ENCODE measurements at regions not wholly inside any gene's neighbourhood (a gene's known extent, or its start where the extent isn't known, plus 50 kb on each side); places are given as distances from the start of the nearest gene placed in this dataset.

DNA sequence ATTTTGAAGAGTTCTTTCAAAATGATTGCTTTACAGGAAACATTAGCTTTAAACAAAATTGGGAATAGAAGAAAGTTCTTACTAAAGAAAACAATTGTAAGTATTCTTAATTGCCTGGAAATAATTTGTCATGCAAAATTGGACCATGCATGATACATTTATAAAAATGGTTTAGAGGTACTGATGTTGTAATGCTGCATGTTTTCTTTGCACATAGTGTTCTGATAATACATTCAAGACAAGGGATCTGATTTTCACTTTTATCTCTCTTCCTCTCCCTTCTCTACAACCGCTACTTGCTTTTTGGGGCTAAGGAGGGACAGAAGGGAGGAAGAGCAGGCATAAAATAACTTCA, 211.6 kb upstream of the MPDZ start:
- Histone ChIP-seq H3K9me3 (ENCODE audit: control insufficient read depth, insufficient read depth, low read length) (no peaks in the 10 kb centered on the region), H3K4me1 (ENCODE audit: control insufficient read depth, insufficient read depth, low read length) (peaks cover 49% of the 10 kb centered on the region), H3K4me3 (ENCODE audit: low read depth, low read length) (0 out of 2 replicates have a peak overlapping the region, but pooled peaks have one; percentile 12), H3K27ac (ENCODE audit: low read depth, low read length) (peak overlapping the region; percentile 98), H3K36me3 (ENCODE audit: control insufficient read depth, insufficient read depth, low read length) (no peaks in the 10 kb centered on the region), H3K9ac (ENCODE audit: low read depth, low read length) (0 out of 2 replicates have a peak overlapping the region, but pooled peaks have one; percentile 13), H3K27me3 (ENCODE audit: control insufficient read depth, insufficient read depth, low read length) (no peaks in the 10 kb centered on the region)

DNA sequence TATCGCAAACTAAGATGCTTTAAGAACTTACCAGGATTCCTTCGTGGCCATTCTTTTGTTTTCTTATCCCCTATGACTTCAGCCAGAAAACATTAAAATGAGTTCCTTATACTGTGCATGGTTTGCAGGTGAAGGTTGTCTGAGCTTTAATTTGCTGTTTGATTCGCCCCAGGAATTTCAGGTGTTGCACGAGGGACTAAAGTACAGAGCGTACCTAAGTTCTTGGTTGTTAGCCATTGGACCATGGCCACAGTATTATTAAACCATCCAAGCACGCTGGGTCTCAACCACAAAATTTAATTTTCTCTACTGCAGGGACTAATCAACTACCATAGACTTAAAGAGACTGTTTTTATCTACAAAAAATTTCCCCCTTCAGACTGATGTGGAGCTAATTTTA, 208.4 kb upstream of the MPDZ start:
- Histone ChIP-seq H3K9me3 (ENCODE audit: control insufficient read depth, insufficient read depth, low read length) (no peaks in the 10 kb centered on the region), H3K4me3 (ENCODE audit: low read depth, low read length) (no peak overlapping the region), H3K9ac (ENCODE audit: low read depth, low read length) (no peak overlapping the region), H3K4me1 (ENCODE audit: control insufficient read depth, insufficient read depth, low read length) (peaks cover 32% of the 10 kb centered on the region), H3K27ac (ENCODE audit: low read depth, low read length) (no peak overlapping the region), H3K36me3 (ENCODE audit: control insufficient read depth, insufficient read depth, low read length) (no peaks in the 10 kb centered on the region), H3K27me3 (ENCODE audit: control insufficient read depth, insufficient read depth, low read length) (no peaks in the 10 kb centered on the region)

DNA sequence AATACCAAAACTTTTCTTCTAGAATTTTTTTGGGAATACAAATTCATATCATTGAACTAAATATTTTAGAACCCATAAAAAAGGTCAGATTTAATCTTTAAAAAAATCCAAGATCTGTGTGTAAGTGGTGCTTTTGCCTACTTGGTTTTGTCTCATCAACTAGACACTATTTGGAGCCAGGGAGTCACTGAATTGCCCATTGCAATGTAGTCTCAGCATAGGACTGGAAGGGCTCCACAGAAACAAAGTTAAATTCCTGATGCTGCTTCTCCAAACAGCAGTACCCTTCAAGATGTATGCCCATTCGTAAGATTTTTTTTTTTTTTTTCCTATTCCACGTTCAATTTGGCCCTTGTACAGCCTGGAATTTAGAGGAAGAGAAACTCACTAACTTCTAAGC, 208.0 kb upstream of the MPDZ start:
- Histone ChIP-seq H3K27me3 (ENCODE audit: control insufficient read depth, insufficient read depth, low read length) (no peaks in the 10 kb centered on the region), H3K27ac (ENCODE audit: low read depth, low read length) (no peak overlapping the region), H3K36me3 (ENCODE audit: control insufficient read depth, insufficient read depth, low read length) (no peaks in the 10 kb centered on the region), H3K4me3 (ENCODE audit: low read depth, low read length) (no peak overlapping the region), H3K9me3 (ENCODE audit: control insufficient read depth, insufficient read depth, low read length) (no peaks in the 10 kb centered on the region), H3K4me1 (ENCODE audit: control insufficient read depth, insufficient read depth, low read length) (peaks cover 28% of the 10 kb centered on the region), H3K9ac (ENCODE audit: low read depth, low read length) (no peak overlapping the region)

DNA sequence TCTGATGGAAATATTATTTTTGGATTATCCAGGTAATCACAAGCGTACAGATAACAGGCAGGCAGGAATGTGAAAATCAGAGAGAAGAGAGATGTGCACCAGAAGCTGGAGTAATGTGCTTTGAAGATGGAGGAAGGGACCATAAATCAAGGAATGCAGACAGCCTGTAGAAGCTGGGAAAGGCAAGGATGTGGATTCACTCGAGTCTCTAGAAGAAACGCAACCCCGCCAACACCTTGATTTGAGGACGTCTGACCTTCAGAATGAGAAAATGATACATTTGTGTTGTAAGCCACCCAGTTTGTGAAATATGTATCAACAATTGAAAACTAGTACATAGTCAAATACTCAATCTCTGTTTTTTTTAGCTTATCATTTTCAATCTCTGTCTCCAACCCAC, 207.6 kb upstream of the MPDZ start:
- Histone ChIP-seq H3K9me3 (ENCODE audit: control insufficient read depth, insufficient read depth, low read length) (no peaks in the 10 kb centered on the region), H3K9ac (ENCODE audit: low read depth, low read length) (no peak overlapping the region), H3K36me3 (ENCODE audit: control insufficient read depth, insufficient read depth, low read length) (no peaks in the 10 kb centered on the region), H3K27ac (ENCODE audit: low read depth, low read length) (no peak overlapping the region), H3K4me1 (ENCODE audit: control insufficient read depth, insufficient read depth, low read length) (peaks cover 23% of the 10 kb centered on the region), H3K27me3 (ENCODE audit: control insufficient read depth, insufficient read depth, low read length) (no peaks in the 10 kb centered on the region), H3K4me3 (ENCODE audit: low read depth, low read length) (no peak overlapping the region)

DNA sequence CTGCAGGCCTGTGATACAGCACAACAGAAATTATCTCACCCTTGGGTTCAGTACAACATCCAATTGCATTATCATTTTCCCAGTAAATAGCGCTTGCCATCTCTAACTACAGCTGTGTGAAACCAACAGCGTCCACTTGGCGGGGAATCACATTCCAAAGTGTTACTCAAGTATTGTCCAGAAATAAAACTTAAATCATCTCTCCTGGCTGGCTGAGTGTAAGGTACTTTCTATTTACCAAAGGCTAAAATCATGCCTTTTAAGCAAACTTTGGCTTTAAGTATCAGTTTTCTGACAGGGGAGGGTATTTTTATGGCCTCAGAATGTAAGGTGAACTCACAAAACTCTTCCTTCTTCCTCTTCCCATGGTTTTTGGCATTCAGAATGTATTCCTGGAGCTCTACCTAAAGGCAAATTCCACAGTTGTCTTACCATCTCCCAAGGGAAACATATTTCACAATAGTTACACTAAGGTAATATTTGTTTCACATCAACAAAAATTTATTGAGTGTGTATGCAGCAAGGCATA, 205.6 kb upstream of the MPDZ start:
- Histone ChIP-seq H3K27me3 (ENCODE audit: control insufficient read depth, insufficient read depth, low read length) (no peaks in the 10 kb centered on the region), H3K4me1 (ENCODE audit: control insufficient read depth, insufficient read depth, low read length) (peaks cover 6% of the 10 kb centered on the region), H3K9ac (ENCODE audit: low read depth, low read length) (no peak overlapping the region)

DNA sequence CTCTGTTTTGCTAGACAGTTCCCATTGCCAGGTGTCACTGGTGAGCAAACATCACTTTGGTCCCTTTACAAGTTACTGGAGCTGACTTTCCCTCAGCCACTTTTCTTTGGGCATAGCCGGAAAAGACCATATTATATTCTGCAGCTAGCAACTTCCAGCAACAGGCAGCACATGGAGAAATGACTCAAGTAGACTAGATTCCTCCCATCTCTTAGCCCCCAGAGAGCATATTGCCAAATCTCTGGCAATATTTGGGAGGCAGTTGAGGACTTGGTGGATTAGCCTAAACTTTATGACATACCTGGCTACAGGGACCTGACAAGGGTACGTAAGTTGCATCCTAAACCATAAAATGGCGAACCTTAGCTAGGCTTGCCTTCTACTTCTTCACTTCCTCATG, 204.7 kb upstream of the MPDZ start:
- Histone ChIP-seq H3K4me1 (ENCODE audit: control insufficient read depth, insufficient read depth, low read length) (no peaks in the 10 kb centered on the region), H3K27ac (ENCODE audit: low read depth, low read length) (no peak overlapping the region), H3K27me3 (ENCODE audit: control insufficient read depth, insufficient read depth, low read length) (no peaks in the 10 kb centered on the region), H3K36me3 (ENCODE audit: control insufficient read depth, insufficient read depth, low read length) (no peaks in the 10 kb centered on the region), H3K9ac (ENCODE audit: low read depth, low read length) (no peak overlapping the region), H3K4me3 (ENCODE audit: low read depth, low read length) (no peak overlapping the region), H3K9me3 (ENCODE audit: control insufficient read depth, insufficient read depth, low read length) (no peaks in the 10 kb centered on the region)

More for the DNA sequence above, 205.6 kb upstream of the MPDZ start:
- no peak overlapping the region for H3K4me3 ChIP-seq (ENCODE audit: low read depth, low read length)
- no peak overlapping the region for H3K27ac ChIP-seq (ENCODE audit: low read depth, low read length)
- no peaks in the 10 kb centered on the region for H3K9me3 ChIP-seq (ENCODE audit: control insufficient read depth, insufficient read depth, low read length)
- H3K36me3 ChIP-seq (ENCODE audit: control insufficient read depth, insufficient read depth, low read length) = no peaks in the 10 kb centered on the region

DNA sequence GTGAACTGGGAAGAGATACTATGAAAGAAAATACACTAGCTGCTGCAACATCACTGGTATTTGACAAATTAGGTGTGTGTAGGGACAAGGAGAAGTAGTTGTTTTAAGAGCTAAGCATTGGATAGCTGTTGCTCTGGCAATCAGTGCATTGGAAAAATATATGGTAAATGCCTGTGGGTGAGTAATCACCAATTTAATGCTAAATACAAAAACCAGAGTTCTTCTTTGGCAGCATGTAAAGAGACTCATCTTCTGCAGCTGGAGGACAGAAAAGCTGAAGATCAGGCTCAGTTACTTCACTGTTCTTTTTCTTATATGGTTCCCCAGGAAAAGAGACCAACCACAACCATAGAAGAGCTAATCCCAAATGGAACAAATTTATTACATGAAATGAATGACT, 201.8 kb upstream of the MPDZ start:
- Histone ChIP-seq H3K27me3 (ENCODE audit: control insufficient read depth, insufficient read depth, low read length) (no peaks in the 10 kb centered on the region), H3K4me1 (ENCODE audit: control insufficient read depth, insufficient read depth, low read length) (no peaks in the 10 kb centered on the region), H3K36me3 (ENCODE audit: control insufficient read depth, insufficient read depth, low read length) (no peaks in the 10 kb centered on the region), H3K4me3 (ENCODE audit: low read depth, low read length) (no peak overlapping the region), H3K9me3 (ENCODE audit: control insufficient read depth, insufficient read depth, low read length) (no peaks in the 10 kb centered on the region), H3K27ac (ENCODE audit: low read depth, low read length) (no peak overlapping the region), H3K9ac (ENCODE audit: low read depth, low read length) (no peak overlapping the region)

DNA sequence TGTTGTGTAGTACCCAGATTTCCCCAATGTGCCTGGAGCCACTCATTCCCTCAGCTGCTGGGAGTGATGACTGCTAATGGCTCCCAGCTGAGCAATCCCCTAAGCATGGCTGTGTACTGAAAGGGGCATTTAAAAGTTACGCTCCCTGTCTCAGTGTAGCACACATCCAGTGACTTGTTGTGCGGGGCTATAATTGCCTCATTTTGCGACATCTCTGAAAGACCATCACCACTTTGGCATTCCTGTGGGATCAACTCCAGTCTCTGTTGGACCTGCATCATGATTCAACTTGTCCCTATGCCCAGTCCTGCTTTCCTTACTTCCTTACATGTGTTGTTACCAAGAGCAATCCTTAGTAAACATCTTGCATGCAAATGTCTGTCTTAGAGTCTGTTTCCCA, 201.2 kb upstream of the MPDZ start:
- Histone ChIP-seq H3K27me3 (ENCODE audit: control insufficient read depth, insufficient read depth, low read length) (no peaks in the 10 kb centered on the region), H3K9ac (ENCODE audit: low read depth, low read length) (no peak overlapping the region), H3K4me3 (ENCODE audit: low read depth, low read length) (no peak overlapping the region), H3K36me3 (ENCODE audit: control insufficient read depth, insufficient read depth, low read length) (no peaks in the 10 kb centered on the region), H3K4me1 (ENCODE audit: control insufficient read depth, insufficient read depth, low read length) (no peaks in the 10 kb centered on the region), H3K27ac (ENCODE audit: low read depth, low read length) (no peak overlapping the region), H3K9me3 (ENCODE audit: control insufficient read depth, insufficient read depth, low read length) (no peaks in the 10 kb centered on the region)

DNA sequence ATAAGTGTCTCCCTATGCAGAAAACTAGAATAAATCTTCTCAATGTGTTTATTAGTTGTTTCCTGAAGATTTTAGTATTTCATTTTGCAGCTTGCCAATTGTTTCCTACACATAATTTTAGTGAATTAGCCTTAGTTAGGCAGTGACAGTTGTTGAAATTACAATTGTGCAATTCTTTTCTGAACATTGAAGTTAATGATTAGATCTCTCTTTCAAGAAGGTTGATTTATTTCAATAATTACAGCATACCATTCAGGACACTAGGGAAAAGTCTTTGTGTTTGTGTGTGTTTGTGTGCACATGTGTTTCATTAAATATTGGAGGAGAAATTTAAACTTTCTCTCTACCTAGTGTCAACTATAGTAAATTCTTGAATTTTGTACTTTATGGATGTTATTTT, 199.6 kb upstream of the MPDZ start:
- Histone ChIP-seq H3K27me3 (ENCODE audit: control insufficient read depth, insufficient read depth, low read length) (no peaks in the 10 kb centered on the region), H3K27ac (ENCODE audit: low read depth, low read length) (no peak overlapping the region), H3K4me3 (ENCODE audit: low read depth, low read length) (no peak overlapping the region), H3K9me3 (ENCODE audit: control insufficient read depth, insufficient read depth, low read length) (0 out of 2 replicates have a peak, but pooled peaks cover 4% of the 10 kb centered on the region), H3K36me3 (ENCODE audit: control insufficient read depth, insufficient read depth, low read length) (no peaks in the 10 kb centered on the region), H3K4me1 (ENCODE audit: control insufficient read depth, insufficient read depth, low read length) (no peaks in the 10 kb centered on the region), H3K9ac (ENCODE audit: low read depth, low read length) (no peak overlapping the region)

DNA sequence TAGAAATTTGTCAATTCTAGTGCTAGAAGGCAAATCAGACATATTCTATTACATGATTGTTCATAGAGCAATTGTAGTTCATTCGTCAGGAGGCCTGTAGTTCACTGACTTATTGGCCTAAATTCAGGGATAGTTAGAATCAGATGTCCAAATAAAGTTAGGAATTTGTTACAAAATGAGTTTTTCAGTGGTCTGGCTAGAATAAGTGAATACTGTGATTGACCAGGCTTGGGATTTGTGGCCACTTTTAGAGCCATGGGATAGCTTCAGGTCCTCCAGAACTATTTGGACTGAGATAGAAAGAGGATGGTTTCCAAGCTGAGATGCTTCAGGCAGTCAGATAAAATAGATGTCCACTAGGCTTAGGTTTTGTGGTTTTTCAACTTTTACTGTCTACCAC, 199.1 kb upstream of the MPDZ start:
- H3K9ac ChIP-seq (ENCODE audit: low read depth, low read length) = no peak overlapping the region
- H3K27me3 ChIP-seq (ENCODE audit: control insufficient read depth, insufficient read depth, low read length) = no peaks in the 10 kb centered on the region
- H3K36me3 ChIP-seq (ENCODE audit: control insufficient read depth, insufficient read depth, low read length) = no peaks in the 10 kb centered on the region
- no peak overlapping the region for H3K4me3 ChIP-seq (ENCODE audit: low read depth, low read length)
- H3K27ac ChIP-seq (ENCODE audit: low read depth, low read length) = no peak overlapping the region
- H3K4me1 ChIP-seq (ENCODE audit: control insufficient read depth, insufficient read depth, low read length) = no peaks in the 10 kb centered on the region
- H3K9me3 ChIP-seq (ENCODE audit: control insufficient read depth, insufficient read depth, low read length) = 0 out of 2 replicates have a peak, but pooled peaks cover 4% of the 10 kb centered on the region

DNA sequence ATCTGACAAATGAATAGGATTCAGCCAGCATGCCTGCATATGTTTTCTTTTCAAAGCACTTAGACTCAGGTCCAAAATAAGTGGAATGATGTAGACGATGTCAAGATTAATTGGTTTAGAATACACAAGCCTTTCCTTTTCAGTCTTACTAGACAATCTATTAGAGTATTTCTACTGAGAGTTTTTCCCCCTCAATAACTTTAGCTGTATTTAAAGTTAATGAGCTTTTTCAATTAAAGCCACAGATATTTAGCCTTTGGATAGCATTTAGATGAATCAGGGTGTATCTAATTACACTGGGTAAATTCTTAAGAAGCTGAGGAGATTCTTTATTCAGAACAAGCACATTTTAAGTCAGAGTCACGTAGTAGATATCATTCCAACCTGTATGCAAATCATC, 198.7 kb upstream of the MPDZ start:
- Histone ChIP-seq H3K9me3 (ENCODE audit: control insufficient read depth, insufficient read depth, low read length) (0 out of 2 replicates have a peak, but pooled peaks cover 4% of the 10 kb centered on the region), H3K27ac (ENCODE audit: low read depth, low read length) (no peak overlapping the region), H3K4me3 (ENCODE audit: low read depth, low read length) (no peak overlapping the region), H3K36me3 (ENCODE audit: control insufficient read depth, insufficient read depth, low read length) (no peaks in the 10 kb centered on the region), H3K9ac (ENCODE audit: low read depth, low read length) (no peak overlapping the region), H3K4me1 (ENCODE audit: control insufficient read depth, insufficient read depth, low read length) (no peaks in the 10 kb centered on the region), H3K27me3 (ENCODE audit: control insufficient read depth, insufficient read depth, low read length) (no peaks in the 10 kb centered on the region)

DNA sequence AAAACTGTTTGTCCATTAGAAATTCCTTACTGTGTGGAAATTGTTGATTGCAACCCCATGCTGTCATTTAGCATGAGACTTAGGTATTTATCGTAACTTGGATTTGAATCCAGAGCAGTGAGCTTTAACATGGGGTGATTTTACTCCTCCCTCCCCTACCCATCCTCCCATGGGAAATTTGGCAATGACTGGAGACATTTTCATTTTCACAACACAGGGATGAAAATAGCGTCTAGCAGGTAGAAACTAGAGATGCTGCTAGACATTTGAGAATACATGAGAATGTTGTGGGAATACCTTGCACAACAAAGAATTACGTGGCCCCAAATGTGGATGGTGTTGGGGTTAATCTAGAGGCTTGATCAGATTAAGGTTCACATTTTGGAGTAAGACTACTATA, 191.3 kb upstream of the MPDZ start:
- H3K4me1 ChIP-seq (ENCODE audit: control insufficient read depth, insufficient read depth, low read length) = no peaks in the 10 kb centered on the region
- H3K36me3 ChIP-seq (ENCODE audit: control insufficient read depth, insufficient read depth, low read length) = no peaks in the 10 kb centered on the region
- H3K27ac ChIP-seq (ENCODE audit: low read depth, low read length) = no peak overlapping the region
- no peak overlapping the region for H3K4me3 ChIP-seq (ENCODE audit: low read depth, low read length)
- no peaks in the 10 kb centered on the region for H3K27me3 ChIP-seq (ENCODE audit: control insufficient read depth, insufficient read depth, low read length)
- 0 out of 2 replicates have a peak, but pooled peaks cover 4% of the 10 kb centered on the region for H3K9me3 ChIP-seq (ENCODE audit: control insufficient read depth, insufficient read depth, low read length)
- no peak overlapping the region for H3K9ac ChIP-seq (ENCODE audit: low read depth, low read length)

Measured in HUES48 (cell line).